ENCODE measurements at regions not wholly inside any gene's neighbourhood (a gene's known extent, or its start where the extent isn't known, plus 50 kb on each side); places are given as distances from the start of the nearest gene placed in this dataset.

DNA sequence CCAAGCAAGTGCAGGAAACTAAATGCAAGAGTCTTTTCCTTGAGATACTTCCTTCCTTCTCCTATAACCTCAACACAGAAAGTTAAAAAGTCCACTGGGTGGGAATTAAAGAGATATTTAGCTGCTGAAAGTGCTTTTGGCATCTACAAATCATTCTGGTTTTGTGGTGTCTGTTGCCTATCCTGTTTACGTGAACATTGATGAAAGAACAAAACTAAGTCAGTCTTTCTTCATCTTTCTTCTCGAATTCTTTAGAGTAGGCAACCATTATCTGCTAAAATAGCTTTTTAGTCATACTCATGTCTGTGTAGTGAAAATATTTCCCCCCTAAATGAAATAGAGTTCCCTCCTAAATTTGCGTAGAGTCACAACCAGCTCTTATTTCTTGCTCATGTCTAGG lies 838.6 kb downstream of the GATA3 start:
- Histone ChIP-seq H3K79me2 (ENCODE audit: insufficient read depth, low read length) (no peaks in the 10 kb centered on the region), H3K9me2 (ENCODE audit: insufficient read depth) (no peaks in the 10 kb centered on the region), H4K20me1 (ENCODE audit: insufficient read depth) (no peaks in the 10 kb centered on the region), H3K9me3 (ENCODE audit: control insufficient read depth in 1 of 2, insufficient read depth in 1 of 2, low read depth in 1 of 2, low read length in 2 of 2) (peaks cover 4 to 6% of the 10 kb centered on the region in 2 experiments; a peak in 2 of 4 replicates), H3K4me2 (ENCODE audit: low read length) (no peak overlapping the region), H3K36me3 (ENCODE audit: control insufficient read depth in 1 of 2, insufficient read depth in 2 of 2, low read length in 2 of 2) (no peaks in the 10 kb centered on the region), H3K27ac (ENCODE audit: low read depth, low read length) (no peak overlapping the region), H3K27me3 (ENCODE audit: insufficient read depth, low read length) (no peaks in the 10 kb centered on the region), H3K9ac (ENCODE audit: low read length) (no peak overlapping the region), H3K4me1 (ENCODE audit: control insufficient read depth in 1 of 2, insufficient read depth in 2 of 2, low read length in 2 of 2) (no peaks in the 10 kb centered on the region), H2AFZ (ENCODE audit: low read depth, low read length, poor library complexity, severe bottlenecking) (no peak overlapping the region), H3K4me3 (replicated peaks in 1 of 2; ENCODE audit: low read depth in 1 of 2, low read length in 2 of 2) (no peak overlapping the region)
- DNase-seq (ENCODE audit: low read depth, low spot score) (no peak), ATAC-seq (no peak)
- BruUV-seq (replicated peaks) = no TSS peak
- intact Hi-C loops (cut with micrococcal nuclease) = no loop called here
- ChIA-PET RAD21 (ENCODE audit: low non-redundant PET in 1 of 2, low total read pairs in 2 of 2, uncharacterized antibody in 2 of 2, unreplicated experiment in 2 of 2) (no interaction called here), POLR2A (no interaction called here), CTCF (no interaction called here)
- TF ChIP-seq EGR1 (IDR thresholded peaks at IDR 0.05; ENCODE audit: low read depth) = no peak
- TF ChIP-seq REST (IDR thresholded peaks at IDR 0.05; ENCODE audit: low read depth) = no peak
- TF ChIP-seq RAD21 (IDR thresholded peaks at IDR 0.05; ENCODE audit: low read depth) = no peak
- TF ChIP-seq, protein P1, sequence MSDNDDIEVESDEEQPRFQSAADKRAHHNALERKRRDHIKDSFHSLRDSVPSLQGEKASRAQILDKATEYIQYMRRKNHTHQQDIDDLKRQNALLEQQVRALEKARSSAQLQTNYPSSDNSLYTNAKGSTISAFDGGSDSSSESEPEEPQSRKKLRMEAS (IDR thresholded peaks at IDR 0.05) = no peak
- no peak for TF ChIP-seq SRF (IDR thresholded peaks at IDR 0.05; ENCODE audit: low read depth)
- no peak for TF ChIP-seq ZFX (IDR thresholded peaks at IDR 0.05)
- TF ChIP-seq POLR2A (IDR thresholded peaks at IDR 0.05; ENCODE audit: borderline replicate concordance, extremely low read depth, insufficient read depth, insufficient read length) = no peak
- TF ChIP-seq ELF1 (IDR thresholded peaks at IDR 0.05; ENCODE audit: borderline replicate concordance, low read depth) = no peak
- no peak for TF ChIP-seq SP1 (IDR thresholded peaks at IDR 0.05; ENCODE audit: low read depth)
- TF ChIP-seq YY1 (IDR thresholded peaks at IDR 0.05; ENCODE audit: extremely low read depth, insufficient replicate concordance, low read depth, low read length) = no peak
- TF ChIP-seq JUND (IDR thresholded peaks at IDR 0.05) = no peak

Data from HCT116 (cell line).